MM.1S (cell line): ENCODE measurements at regions not wholly inside any gene's neighbourhood (a gene's known extent, or its start where the extent isn't known, plus 50 kb on each side); places are given as distances from the start of the nearest gene placed in this dataset.

Experiments used
- DNase-seq: peaks from one replicate; pipeline ENCODE4 v3.0.0-alpha.2; 2015
- H2AFZ ChIP-seq: fragments of 300-600 bp; sonication (generic); 2 replicates; pipeline ENCODE4 v1.6.0; 2016; ENCODE audit warnings: antibody characterized with exemption, low read length
- H3F3A ChIP-seq: fragments of 300-600 bp; sonication (generic); 2 replicates; pipeline ENCODE4 v1.6.1; 2016; ENCODE audit warnings: mild to moderate bottlenecking, antibody characterized with exemption, low read length, moderate library complexity, mixed read lengths; ENCODE audit not compliant: insufficient read depth
- H3K27ac ChIP-seq: fragments of 300-600 bp; sonication (generic); 2 replicates; pipeline ENCODE4 v1.5.1; 2016; ENCODE audit warnings: mild to moderate bottlenecking, low read length
- H3K27me3 ChIP-seq: fragments of 300-600 bp; sonication (generic); replicated peaks from 2 replicates; pipeline ENCODE4 v1.6.0; 2016; ENCODE audit warnings: low read length; ENCODE audit not compliant: insufficient read depth
- H3K36me3 ChIP-seq: fragments of 300-600 bp; sonication (generic); replicated peaks from 2 replicates; pipeline ENCODE4 v1.6.1; 2016; ENCODE audit warnings: mild to moderate bottlenecking, low read length, mixed read lengths; ENCODE audit not compliant: insufficient read depth
- H3K4me1 ChIP-seq: fragments of 300-600 bp; sonication (generic); 2 replicates; pipeline ENCODE4 v1.6.1; 2016; ENCODE audit warnings: low read length, mixed read lengths
- H3K4me2 ChIP-seq: fragments of 300-600 bp; sonication (generic); 2 replicates; pipeline ENCODE4 v1.6.0; 2016; ENCODE audit warnings: low read depth, low read length
- H3K4me3 ChIP-seq: fragments of 300-600 bp; sonication (generic); 2 replicates; pipeline ENCODE4 v1.5.1; 2016; ENCODE audit warnings: low read length, mixed read lengths
- H3K79me2 ChIP-seq: fragments of 300-600 bp; sonication (generic); 2 replicates; pipeline ENCODE4 v1.6.1; 2016; ENCODE audit warnings: mixed run types, low read length, mixed read lengths
- H3K9ac ChIP-seq: fragments of 300-600 bp; sonication (generic); 2 replicates; pipeline ENCODE4 v1.6.1; 2016; ENCODE audit warnings: low read length, mixed read lengths
- H3K9me2 ChIP-seq: fragments of 300-600 bp; sonication (generic); replicated peaks from 2 replicates; pipeline ENCODE4 v1.6.1; 2016; ENCODE audit warnings: mild to moderate bottlenecking, low read length, mixed read lengths; ENCODE audit not compliant: insufficient read depth
- H3K9me3 ChIP-seq: fragments of 300-600 bp; sonication (generic); replicated peaks from 2 replicates; pipeline ENCODE4 v1.6.1; 2016; ENCODE audit warnings: mild to moderate bottlenecking, low read length, mixed read lengths; ENCODE audit not compliant: insufficient read depth
- H4K20me1 ChIP-seq: fragments of 300-600 bp; sonication (generic); 2 replicates; pipeline ENCODE4 v1.6.1; 2016; ENCODE audit warnings: mild to moderate bottlenecking, low read length, moderate library complexity, mixed read lengths; ENCODE audit not compliant: insufficient read depth
- EZH2 ChIP-seq: fragments of 300-600 bp; sonication (generic); optimal IDR thresholded peaks from 2 replicates; pipeline ENCODE3; 2017; ENCODE audit warnings: low read depth, mild to moderate bottlenecking, antibody characterized with exemption, low read length, mixed read lengths
- EZH2phosphoT487 ChIP-seq: fragments of 300-600 bp; sonication (generic); IDR thresholded peaks from 2 replicates; pipeline ENCODE4 v1.6.1; 2018; ENCODE audit warnings: antibody characterized with exemption, low read length
- TF ChIP-seq, protein P1 (sequence below): fragments of 300-600 bp; sonication (generic); IDR thresholded peaks from 2 replicates; pipeline ENCODE4 v1.5.1; 2016; ENCODE audit warnings: antibody characterized with exemption, low read length, mixed read lengths

DNA sequence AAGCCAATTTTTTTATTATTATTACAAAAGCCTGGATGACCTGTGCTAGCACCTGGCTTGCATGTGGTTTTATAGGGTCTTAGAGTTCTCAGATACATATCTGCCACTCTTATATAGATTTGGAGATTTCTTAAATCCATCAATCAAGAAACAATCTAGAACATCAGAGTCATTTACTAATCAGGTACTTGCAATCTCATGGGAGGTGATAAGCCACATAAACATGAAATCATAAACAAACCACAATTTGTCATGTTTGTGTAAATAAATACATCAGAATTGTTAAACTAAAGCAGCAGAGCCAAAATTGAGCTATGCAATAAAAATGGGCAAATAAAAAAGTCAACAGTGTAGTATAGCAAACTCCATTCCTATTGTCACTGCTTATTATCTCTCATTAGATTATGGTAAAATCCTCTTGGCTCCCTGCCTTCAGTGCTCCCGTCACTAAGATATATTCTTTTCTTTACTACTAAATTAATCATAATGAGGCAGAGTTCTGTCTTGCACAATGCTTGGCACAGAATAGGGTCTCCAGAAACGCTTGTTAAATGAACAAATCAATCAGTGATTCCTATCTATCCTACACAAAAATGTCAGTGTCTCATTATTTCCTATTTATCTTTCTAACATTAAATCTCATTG, 108.7 kb upstream of the TTC29 start:
- H3K4me2 ChIP-seq: no peak overlapping the region
- H4K20me1 ChIP-seq: no peaks in the 10 kb centered on the region
- H3K9ac ChIP-seq: no peak overlapping the region
- no peak overlapping the region for H3K4me3 ChIP-seq
- H3K27me3 ChIP-seq: no peaks in the 10 kb centered on the region
- no peaks in the 10 kb centered on the region for H3K36me3 ChIP-seq
- H3F3A ChIP-seq: no peaks in the 10 kb centered on the region
- no peak for DNase-seq
- no peaks in the 10 kb centered on the region for H3K9me2 ChIP-seq
- TF ChIP-seq, protein P1, sequence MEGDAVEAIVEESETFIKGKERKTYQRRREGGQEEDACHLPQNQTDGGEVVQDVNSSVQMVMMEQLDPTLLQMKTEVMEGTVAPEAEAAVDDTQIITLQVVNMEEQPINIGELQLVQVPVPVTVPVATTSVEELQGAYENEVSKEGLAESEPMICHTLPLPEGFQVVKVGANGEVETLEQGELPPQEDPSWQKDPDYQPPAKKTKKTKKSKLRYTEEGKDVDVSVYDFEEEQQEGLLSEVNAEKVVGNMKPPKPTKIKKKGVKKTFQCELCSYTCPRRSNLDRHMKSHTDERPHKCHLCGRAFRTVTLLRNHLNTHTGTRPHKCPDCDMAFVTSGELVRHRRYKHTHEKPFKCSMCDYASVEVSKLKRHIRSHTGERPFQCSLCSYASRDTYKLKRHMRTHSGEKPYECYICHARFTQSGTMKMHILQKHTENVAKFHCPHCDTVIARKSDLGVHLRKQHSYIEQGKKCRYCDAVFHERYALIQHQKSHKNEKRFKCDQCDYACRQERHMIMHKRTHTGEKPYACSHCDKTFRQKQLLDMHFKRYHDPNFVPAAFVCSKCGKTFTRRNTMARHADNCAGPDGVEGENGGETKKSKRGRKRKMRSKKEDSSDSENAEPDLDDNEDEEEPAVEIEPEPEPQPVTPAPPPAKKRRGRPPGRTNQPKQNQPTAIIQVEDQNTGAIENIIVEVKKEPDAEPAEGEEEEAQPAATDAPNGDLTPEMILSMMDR: no peak
- TF ChIP-seq EZH2phosphoT487 (no peak), EZH2 (no peak)
- H3K4me1 ChIP-seq: no peaks in the 10 kb centered on the region
- H3K79me2 ChIP-seq: no peaks in the 10 kb centered on the region
- H2AFZ ChIP-seq: no peak overlapping the region
- no peaks in the 10 kb centered on the region for H3K9me3 ChIP-seq
- no peak overlapping the region for H3K27ac ChIP-seq

DNA sequence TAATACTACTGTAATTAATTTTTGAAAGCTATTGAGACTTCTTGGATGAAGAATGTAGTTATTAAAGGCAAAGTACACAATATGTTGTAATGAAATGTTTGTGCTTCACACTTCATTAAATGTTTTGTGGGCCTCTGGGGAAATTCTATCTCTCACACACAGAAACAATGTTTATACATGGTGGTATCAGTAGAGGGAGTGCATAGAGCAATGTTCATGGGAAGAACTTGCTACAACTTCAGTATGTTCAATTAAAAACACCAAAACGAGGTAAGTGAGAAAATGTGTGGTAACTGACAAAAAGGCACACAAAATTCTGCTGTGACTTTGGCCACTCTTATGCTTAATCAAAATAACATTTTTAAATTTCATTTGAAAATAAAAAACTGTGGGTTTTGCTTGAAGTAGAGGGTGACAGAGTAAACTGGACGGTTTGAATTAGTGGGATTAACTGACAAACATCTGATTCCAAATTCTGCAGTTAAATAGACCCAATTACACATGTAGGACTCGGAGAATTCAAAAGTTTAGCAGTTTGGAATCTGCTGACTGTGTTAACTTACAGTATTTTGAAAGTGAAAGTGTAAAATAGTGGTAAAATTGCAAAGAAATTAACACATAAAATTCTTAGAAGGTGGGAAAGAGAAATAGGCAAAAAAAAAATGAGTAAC, 111.4 kb upstream of the TTC29 start:
- peak; percentile 38 for DNase-seq
- H3K4me3 ChIP-seq: peak overlapping the region; percentile 36; the same call in 1 of the 2 replicates
- H3K27me3 ChIP-seq: no peaks in the 10 kb centered on the region
- no peaks in the 10 kb centered on the region for H3K79me2 ChIP-seq
- no peak for TF ChIP-seq EZH2
- TF ChIP-seq, protein P1: peak; percentile 10; the same call in 1 of the 2 replicates
- H3K4me2 ChIP-seq: peak overlapping the region; percentile 62
- H3K9me3 ChIP-seq: no peaks in the 10 kb centered on the region
- no peaks in the 10 kb centered on the region for H4K20me1 ChIP-seq
- H3K9me2 ChIP-seq: no peaks in the 10 kb centered on the region
- H3K4me1 ChIP-seq: no peaks in the 10 kb centered on the region
- peak overlapping the region; percentile 28 for H2AFZ ChIP-seq
- H3F3A ChIP-seq: no peaks in the 10 kb centered on the region
- H3K36me3 ChIP-seq: no peaks in the 10 kb centered on the region
- H3K27ac ChIP-seq: no peak overlapping the region
- H3K9ac ChIP-seq: no peak overlapping the region

DNA sequence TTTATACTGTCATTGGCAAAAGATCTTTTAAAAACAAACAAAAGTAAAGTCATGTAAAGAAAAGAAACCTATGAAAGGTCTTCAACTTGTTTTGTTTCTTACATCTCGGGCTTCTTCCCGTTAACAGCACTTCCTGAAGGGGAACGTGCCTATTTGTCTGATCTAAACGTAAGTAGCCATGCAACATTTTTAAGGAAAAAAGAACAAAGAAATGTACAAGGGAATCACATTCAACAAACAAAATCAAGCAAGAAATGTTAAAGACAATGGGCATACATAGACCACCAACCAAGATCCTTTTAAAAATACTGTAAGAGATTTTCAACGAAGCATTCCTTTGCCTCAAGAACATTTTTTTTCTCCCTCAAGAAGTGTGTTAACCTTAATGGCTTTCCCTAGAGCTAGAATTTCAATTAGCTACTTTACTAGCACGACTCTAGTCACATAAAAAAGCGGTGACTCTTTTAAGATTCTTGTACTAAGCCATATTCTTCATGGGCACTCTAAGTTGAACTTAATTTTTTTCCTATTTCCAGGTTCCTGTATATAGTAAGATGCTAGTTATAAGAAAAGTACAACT, 112.0 kb upstream of the TTC29 start:
- Histone ChIP-seq H3K27ac (no peak overlapping the region), H3K9ac (no peak overlapping the region), H3K27me3 (no peaks in the 10 kb centered on the region), H3K4me2 (peak overlapping the region; percentile 62), H3K9me3 (no peaks in the 10 kb centered on the region), H3K9me2 (no peaks in the 10 kb centered on the region), H3K79me2 (no peaks in the 10 kb centered on the region), H2AFZ (peak overlapping the region; percentile 28), H3K36me3 (no peaks in the 10 kb centered on the region), H3F3A (no peaks in the 10 kb centered on the region), H3K4me3 (peak overlapping the region; percentile 36; the same call in 1 of the 2 replicates), H4K20me1 (no peaks in the 10 kb centered on the region), H3K4me1 (no peaks in the 10 kb centered on the region)
- TF ChIP-seq EZH2phosphoT487 (no peak), EZH2 (no peak)
- TF ChIP-seq, protein P1: no peak
- no peak for DNase-seq
